Endothelial cell of umbilical vein (primary cell): ENCODE measurements at regions not wholly inside any gene's neighbourhood (a gene's known extent, or its start where the extent isn't known, plus 50 kb on each side); places are given as distances from the start of the nearest gene placed in this dataset.

ENCODE experiments used
- BruUV-seq: library from RNA; stranded (reverse); fragments of 400-500 nt; replicated peaks from 2 replicates; lab custom pipeline; 2021; lab: Mats Ljungman, UMichigan
- CTCF ChIA-PET: fragments of 300-600, 350-600 bp; sonication (Branson Sonifier 250); formaldehyde crosslinking; loops from one replicate; lab custom pipeline; 2021; ENCODE audit warnings: antibody characterized with exemption, inconsistent platforms; lab: Charles Lee
- POLR2A ChIA-PET: fragments of 300-600, 350-600 bp; sonication (Branson Sonifier 250); formaldehyde crosslinking; loops from one replicate; lab custom pipeline; 2021; ENCODE audit warnings: antibody characterized with exemption, inconsistent platforms; lab: Charles Lee
- DNase-seq: peaks from one replicate; pipeline ENCODE4 v3.0.0-alpha.2; 2011; ENCODE audit warnings: low read depth, low spot score
- FAIRE-seq: peaks from 2 replicates; lab custom pipeline; 2011; peaks lifted over from hg19 to GRCh38; lab: Jason Lieb, UNC
- H2AFZ ChIP-seq: 2 replicates; pipeline ENCODE4 v1.6.0; 2012; ENCODE audit warnings: low read depth, low read length, control low read depth, inconsistent platforms
- H3K27ac ChIP-seq: 2 replicates; pipeline ENCODE4 v1.5.1; 2011; ENCODE audit warnings: low read depth, mild to moderate bottlenecking, control low read depth, low read length, moderate library complexity; ENCODE audit not compliant: insufficient read depth
- H3K27me3 ChIP-seq, 2 experiments: 2 replicates each; pipeline versions ENCODE4 v1.6.0 to v1.6.1; 2011; ENCODE audit warnings: low read length in 2 of 2, mixed read lengths in 1 of 2; ENCODE audit not compliant: control insufficient read depth in 2 of 2, insufficient read depth in 2 of 2
- H3K36me3 ChIP-seq, 2 experiments: 2 replicates in 1 of 2; 3 replicates in 1 of 2; pipeline ENCODE4 v1.5.1; 2011; ENCODE audit warnings: low read length in 2 of 2, mild to moderate bottlenecking in 1 of 2, moderate library complexity in 1 of 2; ENCODE audit not compliant: control insufficient read depth in 2 of 2, insufficient read depth in 2 of 2; ENCODE audit errors: extremely low read depth in 1 of 2
- H3K4me1 ChIP-seq: 3 replicates; pipeline ENCODE4 v1.5.1; 2011; ENCODE audit warnings: mild to moderate bottlenecking, low read length; ENCODE audit not compliant: control insufficient read depth, insufficient read depth; ENCODE audit errors: extremely low read depth
- H3K4me2 ChIP-seq: 2 replicates; pipeline ENCODE4 v1.6.1; 2011; ENCODE audit warnings: low read length, control low read depth, mixed read lengths; ENCODE audit not compliant: insufficient read depth
- H3K4me3 ChIP-seq, 3 experiments: fragments of 200-600 bp in 1 of 3; sonication (generic), shearing (Covaris generic) in 1 of 3; replicated peaks in 1 of 3; 2 replicates each; pipeline ENCODE4 v1.5.1; 2011 to 2016; ENCODE audit warnings: control low read depth in 3 of 3, low read length in 3 of 3, mild to moderate bottlenecking in 2 of 3, inconsistent platforms in 1 of 3, low read depth in 1 of 3, moderate library complexity in 1 of 3; ENCODE audit not compliant: insufficient read depth in 1 of 3
- H3K79me2 ChIP-seq: 2 replicates; pipeline ENCODE4 v1.6.0; 2012; ENCODE audit warnings: low read length, inconsistent platforms; ENCODE audit not compliant: control insufficient read depth, insufficient read depth
- H3K9ac ChIP-seq: replicated peaks from 2 replicates; pipeline ENCODE3; 2011; ENCODE audit warnings: low read length, control low read depth; ENCODE audit not compliant: insufficient read depth; ENCODE audit errors: extremely low read depth
- H3K9me1 ChIP-seq: replicated peaks from 3 replicates; pipeline ENCODE4 v1.6.0; 2011; ENCODE audit warnings: mild to moderate bottlenecking, low read length; ENCODE audit not compliant: control insufficient read depth, insufficient read depth; ENCODE audit errors: extremely low read depth
- H3K9me3 ChIP-seq: replicated peaks from 2 replicates; pipeline ENCODE4 v1.5.1; 2012; ENCODE audit warnings: low read length, inconsistent platforms; ENCODE audit not compliant: control insufficient read depth, insufficient read depth
- H4K20me1 ChIP-seq: replicated peaks from 2 replicates; pipeline ENCODE3; 2011; ENCODE audit warnings: mild to moderate bottlenecking, low read length; ENCODE audit not compliant: control insufficient read depth, insufficient read depth; ENCODE audit errors: extremely low read depth
- FOS ChIP-seq: IDR thresholded peaks from 2 replicates; pipeline ENCODE4 v1.6.1; 2011; ENCODE audit warnings: mild to moderate bottlenecking, low read length, moderate library complexity, borderline replicate concordance; ENCODE audit not compliant: insufficient read depth
- GATA2 ChIP-seq: IDR thresholded peaks from 2 replicates; pipeline ENCODE4 v1.7.0; 2011; ENCODE audit warnings: low read depth, mild to moderate bottlenecking, moderate library complexity, mixed read lengths, low read length; ENCODE audit not compliant: insufficient read length, insufficient read depth
- JUN ChIP-seq: IDR thresholded peaks from 2 replicates; pipeline ENCODE4 v1.6.1; 2011; ENCODE audit warnings: borderline replicate concordance, low read depth; ENCODE audit not compliant: insufficient read length, insufficient read depth
- MAX ChIP-seq: IDR thresholded peaks from 2 replicates; pipeline ENCODE4 v1.6.1; 2011; ENCODE audit not compliant: insufficient read depth, insufficient read length
- MYC ChIP-seq: IDR thresholded peaks from one replicate; pipeline ENCODE4 v1.6.1; 2011; ENCODE audit warnings: mild to moderate bottlenecking, low read depth, low read length
- POLR2A ChIP-seq: IDR thresholded peaks from 2 replicates; pipeline ENCODE4 v1.6.1; 2012; ENCODE audit warnings: low read depth, mild to moderate bottlenecking, control low read depth, low read length
- POLR2AphosphoS5 ChIP-seq: IDR thresholded peaks from 2 replicates; pipeline ENCODE4 v1.6.1; 2012; ENCODE audit warnings: low read depth, mild to moderate bottlenecking, control low read depth, low read length, moderate library complexity; ENCODE audit not compliant: insufficient read depth
- dilution Hi-C: fragments of 300-500 bp; cut with MboI; formaldehyde crosslinking; loops from one replicate; pipeline ENCODE4 v1.15.0; 2019; ENCODE audit warnings: low sequenced_read_pairs; ENCODE audit not compliant: extremely low pct_ligation_motif_present
- intact Hi-C: fragments of 100-400 bp; cut with micrococcal nuclease; formaldehyde crosslinking; loops from one replicate; pipeline ENCODE4 v1.10.0; 2022
- TF ChIP-seq, protein P1 (sequence below), 2 donors: IDR thresholded peaks; 1 replicate in 1 of 2; 2 replicates in 1 of 2; pipeline ENCODE4 v1.5.1; 2011; ENCODE audit warnings: low read length in 2 of 2, mild to moderate bottlenecking in 2 of 2, moderate library complexity in 2 of 2, control low read depth in 1 of 2, inconsistent platforms in 1 of 2, low read depth in 1 of 2; ENCODE audit not compliant: insufficient read depth in 1 of 2; ENCODE audit errors: extremely low read depth in 1 of 2

DNA sequence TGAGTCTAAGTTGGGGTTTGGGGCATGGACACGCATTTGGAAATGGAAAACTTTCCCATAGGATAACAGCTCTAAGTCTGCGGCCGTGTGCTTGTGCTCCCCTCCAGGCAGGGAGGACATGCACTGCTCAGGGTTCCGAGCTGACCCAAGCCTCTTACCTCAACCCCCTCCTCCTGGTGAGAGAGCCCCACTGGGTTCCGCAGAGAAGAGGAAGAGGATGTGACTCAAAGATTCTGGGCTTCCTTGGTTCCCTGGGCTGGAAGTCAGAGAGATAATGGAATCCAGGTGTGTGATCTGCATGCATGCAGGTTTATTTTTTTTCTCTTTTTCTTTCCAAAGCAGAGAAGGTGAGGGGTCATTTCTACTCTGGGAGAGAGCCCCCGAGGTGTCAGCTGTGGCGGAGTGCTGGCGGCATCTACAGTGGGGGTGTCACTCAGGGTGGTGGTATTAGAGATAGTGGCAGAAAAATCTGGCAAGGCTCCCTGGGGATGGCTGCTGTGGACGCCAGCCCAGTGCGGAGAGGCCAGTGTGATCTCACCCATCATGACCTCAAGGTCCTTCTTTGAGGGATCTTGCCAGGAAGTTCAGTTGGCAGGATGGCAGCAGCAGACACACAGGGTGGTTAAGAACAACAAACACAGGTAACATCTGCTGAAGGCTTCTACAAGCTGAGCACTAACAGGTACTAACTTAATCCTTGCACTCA, 168.7 kb upstream of the HAND2 start:
- TF ChIP-seq FOS (no peak), JUN (no peak), MAX (no peak), POLR2A (no peak), POLR2AphosphoS5 (no peak), MYC (no peak), GATA2 (no peak)
- TF ChIP-seq, protein P1, sequence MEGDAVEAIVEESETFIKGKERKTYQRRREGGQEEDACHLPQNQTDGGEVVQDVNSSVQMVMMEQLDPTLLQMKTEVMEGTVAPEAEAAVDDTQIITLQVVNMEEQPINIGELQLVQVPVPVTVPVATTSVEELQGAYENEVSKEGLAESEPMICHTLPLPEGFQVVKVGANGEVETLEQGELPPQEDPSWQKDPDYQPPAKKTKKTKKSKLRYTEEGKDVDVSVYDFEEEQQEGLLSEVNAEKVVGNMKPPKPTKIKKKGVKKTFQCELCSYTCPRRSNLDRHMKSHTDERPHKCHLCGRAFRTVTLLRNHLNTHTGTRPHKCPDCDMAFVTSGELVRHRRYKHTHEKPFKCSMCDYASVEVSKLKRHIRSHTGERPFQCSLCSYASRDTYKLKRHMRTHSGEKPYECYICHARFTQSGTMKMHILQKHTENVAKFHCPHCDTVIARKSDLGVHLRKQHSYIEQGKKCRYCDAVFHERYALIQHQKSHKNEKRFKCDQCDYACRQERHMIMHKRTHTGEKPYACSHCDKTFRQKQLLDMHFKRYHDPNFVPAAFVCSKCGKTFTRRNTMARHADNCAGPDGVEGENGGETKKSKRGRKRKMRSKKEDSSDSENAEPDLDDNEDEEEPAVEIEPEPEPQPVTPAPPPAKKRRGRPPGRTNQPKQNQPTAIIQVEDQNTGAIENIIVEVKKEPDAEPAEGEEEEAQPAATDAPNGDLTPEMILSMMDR (IDR thresholded peaks at IDR 0.05; ENCODE audit: extremely low read depth in 1 of 2, insufficient read depth in 1 of 2, low read depth in 1 of 2, low read length in 2 of 2), result no peak
- BruUV-seq, result no TSS peak
- POLR2A ChIA-PET, result no interaction called here
- Histone ChIP-seq H3K9ac (no peak overlapping the region), H3K79me2 (no peaks in the 10 kb centered on the region), H3K27me3 (no peaks in the 10 kb centered on the region), H3K4me2 (no peak overlapping the region), H3K36me3 (no peaks in the 10 kb centered on the region), H3K4me3 (no peak overlapping the region), H2AFZ (no peak overlapping the region), H3K27ac (no peak overlapping the region), H3K9me3 (no peaks in the 10 kb centered on the region), H3K9me1 (no peaks in the 10 kb centered on the region), H3K4me1 (no peaks in the 10 kb centered on the region), H4K20me1 (no peaks in the 10 kb centered on the region)
- intact Hi-C loops (no loop called here), dilution Hi-C loops (no loop called here)
- FAIRE-seq (no peak), DNase-seq (no peak)
- CTCF ChIA-PET, result no interaction called here
